ENCODE measurements at regions not wholly inside any gene's neighbourhood (a gene's known extent, or its start where the extent isn't known, plus 50 kb on each side); places are given as distances from the start of the nearest gene placed in this dataset.

DNA sequence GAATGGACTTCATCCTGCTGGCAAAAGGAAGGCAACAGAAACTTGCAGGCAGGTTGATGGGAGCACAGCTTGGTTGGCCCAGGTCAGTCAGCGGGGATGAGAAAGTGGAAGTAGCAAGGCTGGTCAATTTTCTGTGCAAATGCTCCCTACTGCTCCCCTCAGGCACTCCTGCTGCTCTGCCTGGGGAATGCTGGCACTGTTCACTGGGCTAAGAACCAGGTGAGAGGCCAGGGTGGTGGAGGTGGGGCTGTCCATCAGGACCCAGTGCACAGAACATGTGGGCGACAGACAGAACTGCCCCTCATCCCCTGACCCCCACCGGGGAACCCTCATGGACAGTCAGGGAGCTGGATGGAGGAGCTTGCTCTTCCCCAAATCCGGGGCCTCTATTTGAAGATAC lies 593.1 kb downstream of the IRX1 start:
- no peak for TF ChIP-seq GATA3 (IDR thresholded peaks at IDR 0.05; ENCODE audit: low read depth, low read length)
- no peak for TF ChIP-seq GATA2 (IDR thresholded peaks at IDR 0.05; ENCODE audit: low read depth, low read length)
